GM06990 (cell line): ENCODE measurements at regions not wholly inside any gene's neighbourhood (a gene's known extent, or its start where the extent isn't known, plus 50 kb on each side); places are given as distances from the start of the nearest gene placed in this dataset.
A peak's percentile ranks its signal among the peaks of the same experiment; 100 is the strongest.
"Not testable (repeated sequence)": the region's sequence is repeated elsewhere in the genome, so short reads cannot be mapped to it uniquely, and the experiment has no call there.

ENCODE experiments used
- DNase-seq: peaks from one replicate; pipeline ENCODE4 v3.0.0-alpha.2; 2011; ENCODE audit not compliant: insufficient read length; ENCODE audit errors: extremely low read depth
- H3K27me3 ChIP-seq: replicated peaks from 2 replicates; pipeline ENCODE4 v1.6.0; 2011; ENCODE audit warnings: low read length; ENCODE audit not compliant: control insufficient read depth, insufficient read depth
- H3K36me3 ChIP-seq: 2 replicates; pipeline ENCODE4 v1.5.1; 2011; ENCODE audit warnings: low read length; ENCODE audit not compliant: control insufficient read depth, insufficient read depth
- H3K4me3 ChIP-seq: replicated peaks from 2 replicates; pipeline ENCODE4 v1.5.1; 2011; ENCODE audit warnings: low read depth, mild to moderate bottlenecking, control low read depth, low read length
- CTCF ChIP-seq: IDR thresholded peaks from 2 replicates; pipeline ENCODE4 v1.5.1; 2011; ENCODE audit warnings: low read length, control low read depth, mild to moderate bottlenecking, inconsistent platforms; ENCODE audit not compliant: insufficient read depth, poor library complexity, severe bottlenecking

- DNase-seq: no peak
- no peaks in the 10 kb centered on the region for H3K27me3 ChIP-seq
- no peak overlapping the region for H3K4me3 ChIP-seq
- no peaks in the 10 kb centered on the region for H3K36me3 ChIP-seq
- TF ChIP-seq CTCF: no peak
Observed at GRCh38 chr4:123651536-123652180, 255.1 kb downstream of the SPRY1 start.

- DNase-seq: no peak
- no peak for TF ChIP-seq CTCF
- Histone ChIP-seq H3K27me3 (no peaks in the 10 kb centered on the region), H3K4me3 (no peak overlapping the region), H3K36me3 (no peaks in the 10 kb centered on the region)
Observed at GRCh38 chr4:123652476-123652875, 255.9 kb downstream of the SPRY1 start.

- DNase-seq: no peak
- Histone ChIP-seq H3K4me3 (no peak overlapping the region), H3K27me3 (no peaks in the 10 kb centered on the region), H3K36me3 (no peaks in the 10 kb centered on the region)
- TF ChIP-seq CTCF: no peak
Observed at GRCh38 chr4:123653236-123653635, 256.6 kb downstream of the SPRY1 start.

- H3K4me3 ChIP-seq, DNase-seq, H3K36me3 ChIP-seq, H3K27me3 ChIP-seq: not testable (repeated sequence)
Observed at GRCh38 chr4:123656746-123657294, 260.2 kb downstream of the SPRY1 start.

GRCh38 chr4:123657606-123658005 lies 261.0 kb downstream of the SPRY1 start:
- H3K4me3 ChIP-seq, H3K27me3 ChIP-seq, H3K36me3 ChIP-seq, DNase-seq: not testable (repeated sequence)

GRCh38 chr4:123659262-123659661 lies 262.7 kb downstream of the SPRY1 start:
- H3K4me3 ChIP-seq: no peak overlapping the region
- no peak for TF ChIP-seq CTCF
- no peak for DNase-seq
- H3K36me3 ChIP-seq: no peaks in the 10 kb centered on the region
- no peaks in the 10 kb centered on the region for H3K27me3 ChIP-seq

GRCh38 chr4:123659730-123660129 lies 263.1 kb downstream of the SPRY1 start:
- H3K4me3 ChIP-seq: no peak overlapping the region
- peak; percentile 38 for TF ChIP-seq CTCF
- DNase-seq: no peak
- H3K36me3 ChIP-seq: no peaks in the 10 kb centered on the region
- no peaks in the 10 kb centered on the region for H3K27me3 ChIP-seq
